K562 (cell line): ENCODE measurements at regions not wholly inside any gene's neighbourhood (a gene's known extent, or its start where the extent isn't known, plus 50 kb on each side); places are given as distances from the start of the nearest gene placed in this dataset.

Source experiments
- ATAC-seq: fragments of 200-7000 bp; cut with Tn5 transposase; 3 replicates; pipeline ENCODE4 v1.9.1; 2020; ENCODE audit warnings: moderate library complexity
- BruUV-seq: library from RNA; stranded (reverse); fragments of 400-500 nt; replicated peaks from 2 replicates; lab custom pipeline; 2021; lab: Mats Ljungman, UMichigan
- CTCF ChIA-PET: fragments of 300-600 bp; formaldehyde crosslinking; extraction: SDS; loops from one replicate; lab custom pipeline; 2021; ENCODE audit warnings: low intra/inter-chr PET ratio; lab: Yijun Ruan, JAX
- POLR2A ChIA-PET: fragments of 300-600, 350-650 bp; sonication (Branson Sonifier 250); formaldehyde crosslinking; extraction: SDS; loops from one replicate; lab custom pipeline; 2021; ENCODE audit warnings: antibody characterized with exemption, inconsistent platforms; lab: Yijun Ruan, JAX
- DNase-seq, 4 experiments: peaks; one replicate each; pipeline versions ENCODE4 v3.0.0 to v3.0.0-alpha.2; 2011 to 2018; ENCODE audit warnings: low spot score in 3 of 4, mixed read lengths in 3 of 4; ENCODE audit errors: extremely low read depth in 1 of 4
- FAIRE-seq: peaks from 2 replicates; lab custom pipeline; 2011; peaks lifted over from hg19 to GRCh38; lab: Jason Lieb, UNC
- H2AFZ ChIP-seq: 2 replicates; pipeline ENCODE4 v1.6.0; 2011; ENCODE audit warnings: low read depth, low read length, control low read depth, inconsistent platforms
- H3K27ac ChIP-seq: fragments of 200-600 bp; 3 replicates; pipeline ENCODE4 v1.8.0; 2011; ENCODE audit warnings: low read depth, mild to moderate bottlenecking, control low read depth, inconsistent platforms, low read length, moderate library complexity, mixed read lengths; ENCODE audit errors: extremely low read depth
- H3K27me3 ChIP-seq, 2 experiments: fragments of 300-600 bp in 1 of 2; 2 replicates in 1 of 2; 3 replicates in 1 of 2; pipeline versions ENCODE4 v1.6.0 to v1.8.0; 2011; ENCODE audit warnings: inconsistent platforms in 2 of 2, low read length in 2 of 2, mild to moderate bottlenecking in 1 of 2, mixed read lengths in 1 of 2, moderate library complexity in 1 of 2; ENCODE audit not compliant: control insufficient read depth in 2 of 2, insufficient read depth in 2 of 2
- H3K36me3 ChIP-seq: fragments of 300-600 bp; 3 replicates; pipeline ENCODE4 v1.8.0; 2011; ENCODE audit warnings: mild to moderate bottlenecking, low read length, inconsistent platforms; ENCODE audit not compliant: control insufficient read depth, insufficient read depth
- H3K4me1 ChIP-seq, 2 experiments: fragments of 200-600 bp in 1 of 2; replicated peaks in 1 of 2; 2 replicates in 1 of 2; 3 replicates in 1 of 2; pipeline versions ENCODE4 v1.5.1 to v1.8.0; 2011; ENCODE audit warnings: inconsistent platforms in 2 of 2, low read length in 2 of 2, mild to moderate bottlenecking in 1 of 2, mixed read lengths in 1 of 2, moderate library complexity in 1 of 2; ENCODE audit not compliant: control insufficient read depth in 2 of 2, insufficient read depth in 2 of 2
- H3K4me2 ChIP-seq: 2 replicates; pipeline ENCODE4 v1.6.1; 2011; ENCODE audit warnings: low read length, control low read depth, inconsistent platforms, mixed read lengths; ENCODE audit not compliant: insufficient read depth
- H3K4me3 ChIP-seq: fragments of 200-600 bp; sonication (generic), shearing (Covaris generic); 2 replicates; pipeline ENCODE4 v1.5.1; 2016; ENCODE audit warnings: control low read depth, inconsistent platforms
- H3K79me2 ChIP-seq: fragments of 200-600 bp; 3 replicates; pipeline ENCODE4 v1.8.0; 2011; ENCODE audit warnings: low read length, inconsistent platforms; ENCODE audit not compliant: control insufficient read depth, insufficient read depth
- H3K9ac ChIP-seq, 2 experiments: 2 replicates each; pipeline versions ENCODE4 v1.6.0 to v1.6.1; 2011; ENCODE audit warnings: low read depth in 2 of 2, low read length in 2 of 2, control low read depth in 1 of 2, inconsistent platforms in 1 of 2, mild to moderate bottlenecking in 1 of 2, mixed read lengths in 1 of 2; ENCODE audit not compliant: insufficient read depth in 1 of 2
- H3K9me1 ChIP-seq: one replicate; pipeline ENCODE4 v1.6.0; 2011; ENCODE audit warnings: inconsistent platforms, mild to moderate bottlenecking, low read length, moderate library complexity; ENCODE audit not compliant: control insufficient read depth, insufficient read depth
- H3K9me3 ChIP-seq: replicated peaks from 2 replicates; pipeline ENCODE4 v1.5.1; 2011; ENCODE audit warnings: low read depth, low read length, inconsistent platforms; ENCODE audit not compliant: control insufficient read depth, insufficient read depth
- H4K20me1 ChIP-seq: replicated peaks from 2 replicates; pipeline ENCODE4 v1.6.1; 2011; ENCODE audit warnings: low read length, inconsistent platforms, mixed read lengths; ENCODE audit not compliant: control insufficient read depth, insufficient read depth
- ARID4B ChIP-seq: sonication (generic); formaldehyde crosslinking; IDR thresholded peaks from 2 replicates; pipeline ENCODE4 v1.8.0; 2022; ENCODE audit warnings: mild to moderate bottlenecking, missing genetic modification reagents
- EGR1 ChIP-seq: fragments of 450-650 bp; conservative IDR thresholded peaks from 2 replicates; pipeline ENCODE4 v1.6.1; 2017; ENCODE audit warnings: mild to moderate bottlenecking
- HINFP ChIP-seq: fragments of 450-650 bp; conservative IDR thresholded peaks from 2 replicates; pipeline ENCODE4 v1.6.1; 2016; ENCODE audit warnings: missing genetic modification characterization, low read depth, mild to moderate bottlenecking, control low read depth, missing compliant biosample characterization
- NFIX ChIP-seq: fragments of 250-450 bp; sonication (Bioruptor Pico); IDR thresholded peaks from 2 replicates; pipeline ENCODE4 v1.4.0; 2020; ENCODE audit warnings: low read depth, mild to moderate bottlenecking, moderate library complexity
- PTTG1 ChIP-seq: fragments of 450-650 bp; IDR thresholded peaks from 2 replicates; pipeline ENCODE4 v1.6.1; 2016; ENCODE audit warnings: low read depth, mild to moderate bottlenecking, missing genetic modification characterization, missing compliant biosample characterization
- XRCC4 ChIP-seq: IDR thresholded peaks from one replicate; pipeline ENCODE4 v1.6.1; 2011; ENCODE audit not compliant: insufficient read depth, insufficient read length; ENCODE audit errors: extremely low read depth
- ZBTB33 ChIP-seq: sonication (generic); formaldehyde crosslinking; IDR thresholded peaks from 2 replicates; pipeline ENCODE4 v1.8.1; 2023; ENCODE audit warnings: mild to moderate bottlenecking, missing genetic modification reagents
- ZNF347 ChIP-seq: fragments of 450-650 bp; formaldehyde crosslinking; IDR thresholded peaks from 2 replicates; pipeline ENCODE4 v1.4.0; 2020; ENCODE audit warnings: low read depth, mild to moderate bottlenecking, moderate library complexity
- ZNF431 ChIP-seq: sonication (generic); formaldehyde crosslinking; IDR thresholded peaks from 2 replicates; pipeline ENCODE4 v1.8.0; 2022; ENCODE audit warnings: mild to moderate bottlenecking, missing genetic modification reagents
- ZNF76 ChIP-seq: fragments of 250-450 bp; sonication (Bioruptor Pico); IDR thresholded peaks from 2 replicates; pipeline ENCODE4 v1.4.0; 2020; ENCODE audit warnings: mild to moderate bottlenecking, moderate library complexity, borderline replicate concordance
- WGBS: fragments of 100-300 bp; shearing (Covaris generic); methylation state at CpG from one replicate; pipeline ENCODE4 v1.1.6; 2016; ENCODE audit warnings: low coverage, mixed read lengths; ENCODE audit not compliant: insufficient coverage; ENCODE audit errors: missing lambda C conversion rate; 5-methylcytosine and 5-hydroxymethylcytosine counted together
- in situ Hi-C: fragments of 300-500 bp; cut with MboI; formaldehyde crosslinking; loops from 4 replicates; pipeline ENCODE4 v1.15.0; 2018; ENCODE audit warnings: inconsistent platforms, mixed read lengths
- intact Hi-C: fragments of 100-400 bp; cut with micrococcal nuclease; formaldehyde crosslinking; loops from 2 replicates; pipeline ENCODE4 v1.14.2; 2022

GRCh38 chr14:66311058-66311457, 175.1 kb upstream of the CCDC196 start (continued):
- TF ChIP-seq HINFP (tag), result no peak
- TF ChIP-seq ARID4B (CRISPR knock-in tag), result no peak
- no peak for TF ChIP-seq ZNF347 (CRISPR knock-in tag)

GRCh38 chr14:66311990-66312389, 174.2 kb upstream of the CCDC196 start:
- in situ Hi-C loops (no loop called here), intact Hi-C loops (no loop called here)
- H3K9me3 ChIP-seq, result no peaks in the 10 kb centered on the region
- ChIA-PET POLR2A (interaction anchor here (0.5 kb wide), 1 partner anchor 53 kb away, joined by 3 read pairs; no protein-coding TSS in a partner anchor), CTCF (no interaction called here)
- no TSS peak for BruUV-seq
- no peak overlapping the region for H3K27ac ChIP-seq
- 0% methylated on average over 2 of the region's 5 CpGs for WGBS
- no peak for ATAC-seq
- no peaks in the 10 kb centered on the region for H3K36me3 ChIP-seq
- DNase-seq, result no peak
- no peak overlapping the region for H3K4me3 ChIP-seq
- no peak overlapping the region for H3K9ac ChIP-seq
- no peak overlapping the region for H2AFZ ChIP-seq
- H3K9me1 ChIP-seq, result no peaks in the 10 kb centered on the region
- no peak for FAIRE-seq
- H3K4me1 ChIP-seq, result no peaks in the 10 kb centered on the region
- H3K27me3 ChIP-seq, result no peaks in the 10 kb centered on the region
- no peak for TF ChIP-seq PTTG1 (tag)
- no peak for TF ChIP-seq ZBTB33 (CRISPR knock-in tag)
- TF ChIP-seq EGR1, result no peak
- TF ChIP-seq XRCC4, result no peak
- TF ChIP-seq ZNF76 (CRISPR knock-in tag), result no peak
- no peak for TF ChIP-seq ZNF431
- no peak for TF ChIP-seq NFIX (CRISPR knock-in tag)
- no peaks in the 10 kb centered on the region for H3K79me2 ChIP-seq
- no peaks in the 10 kb centered on the region for H4K20me1 ChIP-seq
- no peak overlapping the region for H3K4me2 ChIP-seq
